ENCODE measurements at regions not wholly inside any gene's neighbourhood (a gene's known extent, or its start where the extent isn't known, plus 50 kb on each side); places are given as distances from the start of the nearest gene placed in this dataset.

GRCh38 chr6:66128656-66129055 is 421.6 kb upstream of the EYS start:
- DNase-seq (ENCODE audit: low spot score), result no peak
- TF ChIP-seq, protein P1, sequence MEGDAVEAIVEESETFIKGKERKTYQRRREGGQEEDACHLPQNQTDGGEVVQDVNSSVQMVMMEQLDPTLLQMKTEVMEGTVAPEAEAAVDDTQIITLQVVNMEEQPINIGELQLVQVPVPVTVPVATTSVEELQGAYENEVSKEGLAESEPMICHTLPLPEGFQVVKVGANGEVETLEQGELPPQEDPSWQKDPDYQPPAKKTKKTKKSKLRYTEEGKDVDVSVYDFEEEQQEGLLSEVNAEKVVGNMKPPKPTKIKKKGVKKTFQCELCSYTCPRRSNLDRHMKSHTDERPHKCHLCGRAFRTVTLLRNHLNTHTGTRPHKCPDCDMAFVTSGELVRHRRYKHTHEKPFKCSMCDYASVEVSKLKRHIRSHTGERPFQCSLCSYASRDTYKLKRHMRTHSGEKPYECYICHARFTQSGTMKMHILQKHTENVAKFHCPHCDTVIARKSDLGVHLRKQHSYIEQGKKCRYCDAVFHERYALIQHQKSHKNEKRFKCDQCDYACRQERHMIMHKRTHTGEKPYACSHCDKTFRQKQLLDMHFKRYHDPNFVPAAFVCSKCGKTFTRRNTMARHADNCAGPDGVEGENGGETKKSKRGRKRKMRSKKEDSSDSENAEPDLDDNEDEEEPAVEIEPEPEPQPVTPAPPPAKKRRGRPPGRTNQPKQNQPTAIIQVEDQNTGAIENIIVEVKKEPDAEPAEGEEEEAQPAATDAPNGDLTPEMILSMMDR (IDR thresholded peaks at IDR 0.05), result no peak
- no peak for ATAC-seq (ENCODE audit: low FRiP score)

- TF ChIP-seq, protein P1 (IDR thresholded peaks at IDR 0.05), result no peak
- DNase-seq (ENCODE audit: low spot score) (no peak), ATAC-seq (ENCODE audit: low FRiP score) (no peak)
These were observed 421.2 kb upstream of the EYS start for GRCh38 chr6:66128243-66128642.

DNA sequence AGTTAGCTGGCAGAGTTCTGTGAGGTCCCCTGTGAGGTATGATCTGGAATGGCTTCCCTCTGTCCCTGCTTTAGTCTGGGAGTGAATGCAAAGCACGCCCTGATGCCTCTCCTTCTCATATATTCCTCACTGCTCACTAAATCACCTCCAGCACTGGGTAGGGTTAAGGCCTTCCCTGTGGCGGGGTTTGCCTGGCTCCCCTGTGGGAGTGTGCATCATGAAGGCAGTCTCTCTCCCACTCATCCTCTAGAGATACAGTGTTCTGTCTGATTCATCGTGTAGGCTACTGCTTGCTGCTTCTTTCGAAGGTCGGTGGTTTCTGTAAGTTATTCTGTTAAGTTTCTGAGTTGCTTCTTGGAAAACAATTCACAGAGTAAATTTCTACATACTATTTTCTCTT is 420.0 kb upstream of the EYS start:
- ATAC-seq (ENCODE audit: low FRiP score) (no peak), DNase-seq (ENCODE audit: low spot score) (no peak)
- TF ChIP-seq, protein P1 (IDR thresholded peaks at IDR 0.05), result no peak

- DNase-seq (ENCODE audit: low spot score), result no peak
- TF ChIP-seq, protein P1 (IDR thresholded peaks at IDR 0.05), result no peak
- ATAC-seq (ENCODE audit: low FRiP score), result no peak
These were observed 419.3 kb upstream of the EYS start for GRCh38 chr6:66126358-66126757.

DNA sequence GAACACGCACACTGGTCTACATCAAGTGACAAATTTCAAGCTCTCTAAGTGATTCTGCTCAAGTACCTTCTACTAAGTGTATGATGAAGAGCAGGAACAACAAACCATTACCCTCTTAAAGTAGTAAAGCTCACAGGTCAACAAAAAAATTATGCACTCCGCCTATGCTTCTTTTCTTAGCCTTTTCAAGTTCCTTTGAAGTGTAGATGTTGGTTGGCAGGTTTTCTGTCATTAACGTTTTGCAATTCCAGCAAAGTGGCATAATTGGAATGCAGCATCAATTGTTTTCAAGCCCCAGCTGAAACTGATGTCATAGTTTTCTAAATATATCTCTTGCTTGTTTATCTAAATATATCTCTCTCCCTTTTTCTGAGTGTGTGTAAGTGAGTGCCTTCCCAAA is 396.9 kb upstream of the EYS start:
- ATAC-seq (ENCODE audit: low FRiP score) (no peak), DNase-seq (ENCODE audit: low spot score) (no peak)
- TF ChIP-seq, protein P1 (IDR thresholded peaks at IDR 0.05), result no peak

- ATAC-seq (ENCODE audit: low FRiP score) (no peak), DNase-seq (ENCODE audit: low spot score) (no peak)
- TF ChIP-seq, protein P1 (IDR thresholded peaks at IDR 0.05), result no peak
These were observed 396.3 kb upstream of the EYS start for GRCh38 chr6:66103354-66103753.

GRCh38 chr6:66096679-66097078 is 389.7 kb upstream of the EYS start:
- TF ChIP-seq, protein P1 (IDR thresholded peaks at IDR 0.05), result no peak
- DNase-seq (ENCODE audit: low spot score), result no peak
- ATAC-seq (ENCODE audit: low FRiP score), result no peak
